ACC112 (cell line): ENCODE measurements at regions not wholly inside any gene's neighbourhood (a gene's known extent, or its start where the extent isn't known, plus 50 kb on each side); places are given as distances from the start of the nearest gene placed in this dataset.

Source experiments
- H2AFZ ChIP-seq: fragments of 200-600 bp; sonication (generic); one replicate; pipeline ENCODE4 v1.6.0; 2017; ENCODE audit warnings: antibody characterized with exemption, low read length; ENCODE audit not compliant: unreplicated experiment
- H3K27ac ChIP-seq: fragments of 200-600 bp; sonication (generic); 2 replicates; pipeline ENCODE4 v1.5.1; 2014; ENCODE audit warnings: low read depth, mild to moderate bottlenecking, antibody characterized with exemption, low read length, moderate library complexity
- H3K27me3 ChIP-seq: fragments of 200-600 bp; sonication (generic); 2 replicates; pipeline ENCODE4 v1.6.1; 2014; ENCODE audit warnings: mild to moderate bottlenecking, antibody characterized with exemption, low read length, moderate library complexity, mixed read lengths; ENCODE audit not compliant: insufficient read depth
- H3K36me3 ChIP-seq: fragments of 200-600 bp; sonication (generic); 2 replicates; pipeline ENCODE4 v1.6.1; 2016; ENCODE audit warnings: mild to moderate bottlenecking, antibody characterized with exemption, low read length, moderate library complexity, mixed read lengths; ENCODE audit not compliant: insufficient read depth
- H3K4me1 ChIP-seq: fragments of 200-600 bp; sonication (generic); one replicate; pipeline ENCODE4 v1.6.1; 2016; ENCODE audit warnings: low read length, mixed read lengths; ENCODE audit not compliant: insufficient read depth, unreplicated experiment, control insufficient read depth
- H3K4me3 ChIP-seq: fragments of 200-600 bp; sonication (generic); 2 replicates; pipeline ENCODE4 v1.5.1; 2014; ENCODE audit warnings: mild to moderate bottlenecking, low read depth, low read length
- H3K79me2 ChIP-seq: fragments of 200-600 bp; sonication (generic); one replicate; pipeline ENCODE4 v1.6.0; 2016; ENCODE audit warnings: low read length; ENCODE audit not compliant: control insufficient read depth, unreplicated experiment, insufficient read depth

DNA sequence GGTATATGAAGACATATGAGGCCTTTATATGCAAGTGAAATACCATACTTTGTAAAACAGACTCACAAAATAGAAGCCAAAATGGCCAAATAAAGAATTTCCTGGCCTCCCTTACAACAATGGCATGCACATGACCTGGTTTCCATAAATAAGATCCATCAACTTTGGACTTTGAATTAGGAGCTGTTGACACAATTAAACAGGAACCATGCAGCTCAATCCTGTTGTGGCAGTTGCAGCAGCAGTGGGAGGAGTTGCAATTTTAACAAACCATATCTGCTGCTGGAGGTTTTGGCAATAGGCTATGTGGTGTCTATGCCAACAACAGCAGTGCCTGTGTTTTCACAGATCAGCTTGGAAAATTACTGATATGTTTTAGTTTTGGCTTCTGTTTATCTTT is 818.6 kb downstream of the FAM181B start:
- Histone ChIP-seq H3K27ac (no peak overlapping the region), H3K36me3 (no peaks in the 10 kb centered on the region)

DNA sequence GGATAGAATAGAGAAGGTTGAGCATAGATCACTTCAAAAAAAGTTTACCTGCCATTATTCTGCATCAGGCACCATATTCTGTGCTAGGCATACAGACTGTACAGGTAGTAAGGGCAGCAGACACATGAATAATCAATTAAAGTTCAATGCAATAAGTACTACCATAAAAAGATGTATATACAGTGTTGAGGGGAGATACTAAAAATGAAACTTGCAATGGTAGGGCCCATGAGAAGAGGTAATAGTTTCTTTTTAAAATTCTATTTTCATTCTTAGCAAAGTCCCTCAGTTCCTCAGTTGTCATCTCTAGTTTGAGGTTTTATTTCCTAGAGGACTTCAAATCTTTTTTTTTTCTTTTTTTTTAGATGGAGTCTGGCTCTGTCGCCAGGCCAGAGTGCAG is 819.9 kb downstream of the FAM181B start:
- no peak overlapping the region for H3K27ac ChIP-seq
- H3K27me3 ChIP-seq, result no peaks in the 10 kb centered on the region
- no peak overlapping the region for H2AFZ ChIP-seq
- no peak overlapping the region for H3K4me3 ChIP-seq
- no peaks in the 10 kb centered on the region for H3K79me2 ChIP-seq
- H3K36me3 ChIP-seq, result no peaks in the 10 kb centered on the region
- H3K4me1 ChIP-seq, result no peaks in the 10 kb centered on the region

More for the DNA sequence above, 818.6 kb downstream of the FAM181B start:
- Histone ChIP-seq H2AFZ (no peak overlapping the region), H3K79me2 (no peaks in the 10 kb centered on the region), H3K27me3 (no peaks in the 10 kb centered on the region), H3K4me1 (no peaks in the 10 kb centered on the region), H3K4me3 (no peak overlapping the region)

DNA sequence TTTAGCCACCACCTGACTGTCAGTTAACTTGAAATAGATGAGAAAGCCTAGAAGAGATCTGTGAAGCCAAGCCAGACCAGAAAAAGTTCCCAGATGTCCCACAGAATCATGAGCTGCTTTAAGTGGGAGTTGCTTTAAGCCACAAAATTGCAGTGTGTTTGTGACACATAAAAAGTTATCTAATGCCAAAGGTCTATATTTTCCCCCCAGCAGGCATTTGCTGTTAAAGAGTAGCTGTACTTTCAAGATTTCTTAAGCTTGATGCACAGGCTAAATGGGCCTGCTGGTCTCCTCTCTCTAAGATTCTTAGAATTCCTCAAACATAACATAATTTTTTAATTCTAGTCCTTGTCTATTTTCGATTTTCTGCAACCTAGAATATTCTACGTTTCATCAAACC is 825.7 kb downstream of the FAM181B start:
- Histone ChIP-seq H3K4me1 (no peaks in the 10 kb centered on the region), H3K27me3 (no peaks in the 10 kb centered on the region), H3K36me3 (no peaks in the 10 kb centered on the region), H3K79me2 (no peaks in the 10 kb centered on the region), H3K4me3 (no peak overlapping the region), H2AFZ (no peak overlapping the region), H3K27ac (no peak overlapping the region)

DNA sequence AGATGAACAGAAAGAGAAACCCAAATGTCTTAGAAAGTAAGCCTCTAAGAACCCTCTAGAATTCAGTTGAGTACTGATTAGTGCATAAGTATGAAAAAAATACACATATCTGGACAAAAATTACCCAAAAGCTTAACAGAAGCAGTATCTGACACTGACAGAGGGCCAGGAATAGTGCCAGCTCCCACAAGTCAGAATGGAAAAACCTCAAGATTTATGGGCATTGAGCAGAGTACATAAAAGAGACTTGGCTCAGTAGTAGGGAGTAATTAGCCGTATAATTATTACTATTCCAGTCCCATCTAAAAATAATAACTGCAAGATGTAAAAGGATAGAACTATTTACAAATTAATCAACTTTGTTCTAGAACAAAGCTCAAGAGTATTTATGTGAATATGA is 834.5 kb downstream of the FAM181B start:
- Histone ChIP-seq H3K79me2 (no peaks in the 10 kb centered on the region), H3K27me3 (no peaks in the 10 kb centered on the region), H3K4me3 (no peak overlapping the region), H3K36me3 (no peaks in the 10 kb centered on the region), H3K4me1 (no peaks in the 10 kb centered on the region), H2AFZ (no peak overlapping the region), H3K27ac (no peak overlapping the region)

DNA sequence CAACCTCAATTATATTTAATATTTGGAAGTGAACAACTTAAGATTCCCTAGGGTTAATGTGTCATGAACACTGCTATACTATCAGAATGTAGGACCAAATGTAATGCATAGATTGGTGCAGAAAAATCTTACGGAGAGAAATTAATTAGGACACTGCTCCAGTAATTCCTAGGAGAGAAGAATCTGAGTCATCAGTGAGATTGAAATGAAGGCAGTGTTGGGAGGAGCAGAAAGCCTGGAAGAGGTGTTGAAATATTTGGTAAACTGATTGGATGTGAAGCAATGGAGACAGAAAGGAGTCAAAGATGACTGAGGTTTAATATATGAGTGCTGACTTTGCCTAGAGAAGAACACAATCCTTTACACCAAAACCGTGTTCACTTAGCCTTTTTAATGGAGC is 836.0 kb downstream of the FAM181B start:
- no peak overlapping the region for H3K4me3 ChIP-seq
- H3K36me3 ChIP-seq, result no peaks in the 10 kb centered on the region
- H3K79me2 ChIP-seq, result no peaks in the 10 kb centered on the region
- no peaks in the 10 kb centered on the region for H3K27me3 ChIP-seq
- no peak overlapping the region for H2AFZ ChIP-seq
- 0 out of 2 replicates have a peak overlapping the region, but pooled peaks have one; percentile 10 for H3K27ac ChIP-seq
- no peaks in the 10 kb centered on the region for H3K4me1 ChIP-seq

DNA sequence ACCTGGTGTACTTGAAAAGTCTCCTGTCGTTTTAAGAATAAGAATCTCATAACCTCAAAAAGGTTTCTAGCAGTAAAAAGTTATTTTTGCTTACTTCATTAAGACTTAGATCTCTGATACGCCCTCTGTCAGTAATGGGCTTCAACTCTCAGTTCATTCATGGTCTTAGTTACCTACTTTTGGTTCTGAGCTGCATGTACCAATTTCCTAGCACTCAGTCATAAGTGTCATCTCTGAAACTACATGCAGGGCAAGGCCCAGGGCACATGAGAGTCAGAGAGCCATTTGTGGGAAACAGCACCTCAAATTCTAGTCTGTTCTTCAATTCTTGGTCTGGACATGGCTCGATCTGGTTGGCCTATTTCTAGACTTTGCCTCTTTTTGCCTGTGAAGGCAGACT is 838.4 kb downstream of the FAM181B start:
- Histone ChIP-seq H3K4me1 (no peaks in the 10 kb centered on the region), H3K27me3 (no peaks in the 10 kb centered on the region), H3K4me3 (no peak overlapping the region), H3K79me2 (no peaks in the 10 kb centered on the region), H2AFZ (no peak overlapping the region), H3K27ac (no peak overlapping the region), H3K36me3 (no peaks in the 10 kb centered on the region)

DNA sequence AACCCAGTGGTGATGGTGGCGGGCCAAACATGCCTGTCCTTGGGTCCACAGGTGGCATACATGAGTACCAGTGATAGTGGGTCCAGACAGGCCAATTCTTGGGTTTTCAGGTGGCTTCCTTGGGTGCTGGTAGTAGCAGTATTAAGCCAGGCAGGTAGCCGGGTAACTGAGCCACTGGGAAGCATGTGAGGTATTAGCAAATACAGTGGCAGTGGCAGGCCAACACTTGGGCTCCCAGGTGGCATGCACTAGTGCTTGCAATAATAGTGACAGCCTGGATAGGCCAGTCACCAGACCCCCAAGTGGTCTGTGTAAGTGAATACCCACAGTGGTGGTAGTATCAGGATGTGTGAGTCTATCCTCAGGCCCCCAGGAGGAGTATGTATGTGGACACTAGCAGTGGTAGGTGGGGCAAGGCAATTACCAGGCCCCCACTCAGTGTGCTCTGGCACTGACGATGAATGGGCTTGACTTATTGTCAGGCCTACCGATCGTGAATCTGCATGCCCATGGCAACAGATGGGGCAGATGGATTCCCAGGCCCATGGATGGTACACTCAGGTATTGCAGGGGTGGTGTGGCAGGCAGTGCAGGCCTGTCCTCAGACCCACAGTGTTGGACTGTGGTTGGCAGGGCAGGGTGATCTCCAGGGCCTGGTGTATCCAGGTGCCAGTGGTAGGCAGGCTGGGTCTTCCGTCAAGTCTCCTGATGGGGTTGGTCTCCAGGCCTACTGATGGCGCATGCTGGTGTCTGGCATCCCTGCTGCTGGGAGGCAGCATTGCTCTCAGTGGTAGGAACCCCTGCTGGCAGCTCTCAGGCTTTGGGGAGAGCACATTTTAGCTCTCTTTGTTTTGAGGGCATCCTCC is 840.7 kb downstream of the FAM181B start:
- H2AFZ ChIP-seq, result no peak overlapping the region
- H3K27me3 ChIP-seq, result no peaks in the 10 kb centered on the region
- H3K79me2 ChIP-seq, result no peaks in the 10 kb centered on the region
- H3K36me3 ChIP-seq, result no peaks in the 10 kb centered on the region
- no peaks in the 10 kb centered on the region for H3K4me1 ChIP-seq
- H3K27ac ChIP-seq, result no peak overlapping the region
- H3K4me3 ChIP-seq, result no peak overlapping the region

DNA sequence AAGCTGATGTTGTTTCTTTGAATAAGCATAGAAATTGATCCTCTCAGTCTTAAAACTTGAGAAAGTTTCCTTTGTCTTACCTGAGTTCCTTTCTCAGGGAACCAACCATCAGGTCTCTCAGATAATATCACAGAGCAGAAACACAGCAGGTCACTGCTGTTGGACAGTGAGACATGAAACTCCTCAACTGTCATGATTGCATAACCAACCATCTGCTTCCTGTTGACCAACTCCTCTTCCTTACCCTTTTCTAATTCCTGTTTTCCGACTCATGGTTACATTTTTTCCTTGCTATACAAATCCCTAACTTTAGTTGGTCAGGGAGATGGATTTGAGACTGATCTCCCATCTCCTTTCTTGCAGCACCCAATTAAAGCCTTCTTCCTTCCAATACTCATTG is 845.3 kb downstream of the FAM181B start:
- no peaks in the 10 kb centered on the region for H3K4me1 ChIP-seq
- no peaks in the 10 kb centered on the region for H3K79me2 ChIP-seq
- no peak overlapping the region for H3K4me3 ChIP-seq
- H3K36me3 ChIP-seq, result no peaks in the 10 kb centered on the region
- H3K27me3 ChIP-seq, result no peaks in the 10 kb centered on the region
- no peak overlapping the region for H3K27ac ChIP-seq
- no peak overlapping the region for H2AFZ ChIP-seq

DNA sequence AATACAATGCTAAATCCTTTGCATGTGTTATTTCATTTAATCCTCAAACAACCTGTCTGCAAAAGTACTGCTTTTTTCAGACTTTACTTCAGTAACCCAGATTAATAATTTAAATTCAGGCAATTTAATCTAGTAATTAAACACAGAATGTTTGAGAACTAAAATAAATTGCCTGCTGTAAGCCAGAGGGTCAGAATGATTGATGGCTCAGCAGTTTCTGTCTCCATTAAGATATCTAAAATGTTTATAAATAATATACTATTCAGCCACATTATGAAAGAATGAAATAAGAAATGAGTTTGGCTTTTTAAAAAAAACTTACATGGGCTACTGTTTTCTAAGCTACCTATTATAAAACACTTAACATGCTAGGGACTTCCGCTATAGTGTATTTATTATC is 846.0 kb downstream of the FAM181B start:
- H3K36me3 ChIP-seq, result no peaks in the 10 kb centered on the region
- H3K4me1 ChIP-seq, result no peaks in the 10 kb centered on the region
- no peak overlapping the region for H3K4me3 ChIP-seq
- H3K79me2 ChIP-seq, result no peaks in the 10 kb centered on the region
- no peak overlapping the region for H2AFZ ChIP-seq
- no peaks in the 10 kb centered on the region for H3K27me3 ChIP-seq
- H3K27ac ChIP-seq, result no peak overlapping the region

DNA sequence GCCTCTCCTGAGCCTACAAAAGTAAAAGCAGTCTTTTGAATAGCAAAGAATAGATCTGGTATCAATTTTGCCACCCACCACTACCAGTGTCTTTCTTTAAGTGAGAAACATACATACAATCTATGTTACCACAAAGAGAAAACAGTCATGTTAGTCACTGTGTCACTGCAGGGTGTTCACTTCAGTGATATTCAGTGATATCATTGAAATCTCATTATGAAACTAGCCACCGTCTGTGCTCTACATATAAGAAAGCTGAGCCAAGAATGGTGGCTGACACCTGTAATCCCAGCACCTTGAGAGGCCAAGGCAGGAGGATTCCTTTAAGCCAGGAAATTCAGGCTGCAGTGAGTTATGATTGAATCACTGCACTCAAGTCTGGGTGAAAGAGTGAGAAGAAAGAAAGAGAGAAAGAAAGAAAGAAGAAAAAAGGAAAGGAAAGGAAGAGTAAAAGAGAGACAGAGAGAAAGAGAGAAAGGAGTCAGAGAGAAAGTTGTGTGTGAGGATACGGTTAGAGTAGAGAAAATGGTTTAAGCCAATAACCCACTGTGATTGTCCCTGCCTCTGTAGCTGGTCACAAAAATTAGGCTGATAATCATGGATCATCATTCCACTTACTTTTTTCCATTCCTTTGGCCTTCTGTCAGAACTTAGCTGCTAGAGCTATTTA is 847.1 kb downstream of the FAM181B start:
- Histone ChIP-seq H2AFZ (no peak overlapping the region), H3K4me3 (no peak overlapping the region), H3K79me2 (no peaks in the 10 kb centered on the region), H3K27ac (no peak overlapping the region), H3K36me3 (no peaks in the 10 kb centered on the region), H3K4me1 (no peaks in the 10 kb centered on the region), H3K27me3 (no peaks in the 10 kb centered on the region)

DNA sequence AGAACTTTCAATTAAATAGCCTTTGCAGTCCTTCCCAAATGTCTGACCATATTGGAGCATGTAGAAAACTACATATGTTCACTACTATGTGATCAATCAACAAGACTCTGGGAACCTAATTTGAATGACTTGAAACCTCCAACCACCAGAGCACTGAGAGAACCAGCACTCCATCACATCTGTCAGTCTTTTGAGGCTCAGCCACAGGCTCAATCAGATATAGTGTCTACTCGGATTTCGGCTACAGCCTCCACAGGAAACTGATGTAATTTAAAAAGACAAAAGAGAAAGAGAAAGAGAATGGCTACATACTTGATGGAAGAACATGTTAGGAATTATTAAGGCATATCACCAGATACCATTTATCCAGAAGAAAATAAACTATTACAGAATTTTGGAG is 859.0 kb downstream of the FAM181B start:
- no peaks in the 10 kb centered on the region for H3K36me3 ChIP-seq
- H3K4me1 ChIP-seq, result no peaks in the 10 kb centered on the region
- no peak overlapping the region for H3K4me3 ChIP-seq
- H2AFZ ChIP-seq, result no peak overlapping the region
- H3K79me2 ChIP-seq, result no peaks in the 10 kb centered on the region
- no peak overlapping the region for H3K27ac ChIP-seq
- no peaks in the 10 kb centered on the region for H3K27me3 ChIP-seq
